PC-9 (cell line): ENCODE measurements at regions not wholly inside any gene's neighbourhood (a gene's known extent, or its start where the extent isn't known, plus 50 kb on each side); places are given as distances from the start of the nearest gene placed in this dataset.

Source experiments
- BruUV-seq: library from RNA; stranded (reverse); fragments of 400-500 nt; replicated peaks from 2 replicates; lab custom pipeline; 2021; lab: Mats Ljungman, UMichigan
- CTCF ChIA-PET: fragments of 300-600 bp; sonication (Branson Sonifier 250); formaldehyde crosslinking; loops from one replicate; lab custom pipeline; 2022; ENCODE audit warnings: antibody characterized with exemption; lab: Charles Lee
- POLR2A ChIA-PET: fragments of 300-600 bp; sonication (Branson Sonifier 250); formaldehyde crosslinking; loops from one replicate; lab custom pipeline; 2022; ENCODE audit warnings: antibody characterized with exemption; ENCODE audit not compliant: unreplicated experiment; lab: Charles Lee
- DNase-seq, 2 experiments: peaks; one replicate each; pipeline versions ENCODE4 v3.0.0 to v3.0.0-alpha.2; 2015 to 2022; ENCODE audit warnings: mixed read lengths in 1 of 2
- H2AFZ ChIP-seq: fragments of 200-600 bp; sonication (generic); 2 replicates; pipeline ENCODE4 v1.8.1; 2017; ENCODE audit warnings: antibody characterized with exemption
- H3F3A ChIP-seq: fragments of 200-600 bp; sonication (generic); 2 replicates; pipeline ENCODE4 v1.8.1; 2017; ENCODE audit warnings: antibody characterized with exemption, mild to moderate bottlenecking, low read depth; ENCODE audit not compliant: insufficient read depth
- H3K27ac ChIP-seq: fragments of 200-600 bp; sonication (generic); 2 replicates; pipeline ENCODE4 v1.6.1; 2016; ENCODE audit warnings: mixed run types
- H3K27me3 ChIP-seq: fragments of 200-600 bp; sonication (generic); 2 replicates; pipeline ENCODE4 v1.6.1; 2016; ENCODE audit warnings: low read depth, mixed run types; ENCODE audit not compliant: insufficient read depth
- H3K36me3 ChIP-seq: fragments of 200-600 bp; sonication (generic); 2 replicates; pipeline ENCODE4 v1.6.1; 2016; ENCODE audit warnings: low read depth, mixed run types
- H3K4me1 ChIP-seq: fragments of 200-600 bp; sonication (generic); replicated peaks from 2 replicates; pipeline ENCODE4 v1.6.1; 2016; ENCODE audit warnings: mixed run types; ENCODE audit not compliant: insufficient read depth
- H3K4me2 ChIP-seq: fragments of 200-600 bp; sonication (generic); 2 replicates; pipeline ENCODE4 v1.6.1; 2017; ENCODE audit warnings: mixed run types
- H3K4me3 ChIP-seq: fragments of 200-600 bp; sonication (generic); 2 replicates; pipeline ENCODE4 v1.6.1; 2016; ENCODE audit warnings: mixed run types
- H3K79me2 ChIP-seq: fragments of 200-600 bp; sonication (generic); 2 replicates; pipeline ENCODE4 v1.6.1; 2017; ENCODE audit warnings: low read depth, mixed run types
- H3K9me2 ChIP-seq: fragments of 200-600 bp; sonication (generic); 2 replicates; pipeline ENCODE4 v1.8.1; 2017; ENCODE audit warnings: mild to moderate bottlenecking; ENCODE audit not compliant: insufficient read depth
- H3K9me3 ChIP-seq: fragments of 200-600 bp; sonication (generic); 2 replicates; pipeline ENCODE4 v1.8.1; 2016; ENCODE audit warnings: low read depth; ENCODE audit not compliant: insufficient read depth
- H4K20me1 ChIP-seq: fragments of 200-600 bp; sonication (generic); 2 replicates; pipeline ENCODE4 v1.8.1; 2017; ENCODE audit not compliant: insufficient read depth
- EZH2 ChIP-seq: fragments of 200-600 bp; sonication (generic); IDR thresholded peaks from 2 replicates; pipeline ENCODE4 v1.8.0; 2017; ENCODE audit warnings: antibody characterized with exemption, low read depth
- intact Hi-C: fragments of 100-400 bp; cut with micrococcal nuclease; formaldehyde crosslinking; loops from one replicate; pipeline ENCODE4 v1.10.0; 2022; ENCODE audit not compliant: unreplicated experiment
- TF ChIP-seq, protein P1 (sequence below): fragments of 200-600 bp; sonication (generic); conservative IDR thresholded peaks from 2 replicates; pipeline ENCODE4 v1.6.1; 2017; ENCODE audit warnings: mixed run types, antibody characterized with exemption, mild to moderate bottlenecking, moderate library complexity

- H3K79me2 ChIP-seq: no peaks in the 10 kb centered on the region
- no peak for DNase-seq
- TF ChIP-seq, protein P1, sequence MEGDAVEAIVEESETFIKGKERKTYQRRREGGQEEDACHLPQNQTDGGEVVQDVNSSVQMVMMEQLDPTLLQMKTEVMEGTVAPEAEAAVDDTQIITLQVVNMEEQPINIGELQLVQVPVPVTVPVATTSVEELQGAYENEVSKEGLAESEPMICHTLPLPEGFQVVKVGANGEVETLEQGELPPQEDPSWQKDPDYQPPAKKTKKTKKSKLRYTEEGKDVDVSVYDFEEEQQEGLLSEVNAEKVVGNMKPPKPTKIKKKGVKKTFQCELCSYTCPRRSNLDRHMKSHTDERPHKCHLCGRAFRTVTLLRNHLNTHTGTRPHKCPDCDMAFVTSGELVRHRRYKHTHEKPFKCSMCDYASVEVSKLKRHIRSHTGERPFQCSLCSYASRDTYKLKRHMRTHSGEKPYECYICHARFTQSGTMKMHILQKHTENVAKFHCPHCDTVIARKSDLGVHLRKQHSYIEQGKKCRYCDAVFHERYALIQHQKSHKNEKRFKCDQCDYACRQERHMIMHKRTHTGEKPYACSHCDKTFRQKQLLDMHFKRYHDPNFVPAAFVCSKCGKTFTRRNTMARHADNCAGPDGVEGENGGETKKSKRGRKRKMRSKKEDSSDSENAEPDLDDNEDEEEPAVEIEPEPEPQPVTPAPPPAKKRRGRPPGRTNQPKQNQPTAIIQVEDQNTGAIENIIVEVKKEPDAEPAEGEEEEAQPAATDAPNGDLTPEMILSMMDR: no peak
- no peak for TF ChIP-seq EZH2
- H3K27ac ChIP-seq: no peak overlapping the region
- no peaks in the 10 kb centered on the region for H4K20me1 ChIP-seq
- no peaks in the 10 kb centered on the region for H3F3A ChIP-seq
- H3K4me1 ChIP-seq: no peaks in the 10 kb centered on the region
- H3K9me3 ChIP-seq: no peaks in the 10 kb centered on the region
- no TSS peak for BruUV-seq
- intact Hi-C loops: no loop called here
- no peak overlapping the region for H3K4me3 ChIP-seq
- POLR2A ChIA-PET: no interaction called here
- no peaks in the 10 kb centered on the region for H3K9me2 ChIP-seq
- no peak overlapping the region for H3K4me2 ChIP-seq
- H3K27me3 ChIP-seq: no peaks in the 10 kb centered on the region
- CTCF ChIA-PET: no interaction called here
- H3K36me3 ChIP-seq: no peaks in the 10 kb centered on the region
- no peak overlapping the region for H2AFZ ChIP-seq
Observed at GRCh38 chr1:214719207-214719606, 116.2 kb downstream of the CENPF start.

DNA sequence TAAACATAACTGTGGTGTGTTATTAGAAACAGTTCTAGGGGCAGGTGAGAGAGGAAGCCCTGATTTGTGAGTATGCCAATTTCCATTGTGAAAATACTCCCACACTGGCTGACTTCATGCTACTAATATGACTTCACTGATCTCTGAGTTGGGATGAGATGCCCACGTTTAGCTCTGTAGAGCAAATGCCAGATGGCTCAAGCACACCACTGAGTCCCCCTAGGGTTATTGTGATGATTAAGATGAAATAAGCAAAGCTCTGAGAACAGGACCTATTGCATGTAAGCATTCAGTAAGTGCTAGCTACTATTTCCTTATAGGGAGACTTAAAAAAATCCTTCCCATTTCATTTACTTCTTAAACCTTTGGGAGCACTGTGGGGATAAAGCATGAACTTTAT is 117.6 kb downstream of the CENPF start:
- TF ChIP-seq EZH2: no peak
- TF ChIP-seq, protein P1: no peak
- Histone ChIP-seq H3K9me2 (no peaks in the 10 kb centered on the region), H3K79me2 (no peaks in the 10 kb centered on the region), H3K27ac (no peak overlapping the region), H3K36me3 (no peaks in the 10 kb centered on the region), H3K4me1 (no peaks in the 10 kb centered on the region), H3K27me3 (no peaks in the 10 kb centered on the region), H3F3A (no peaks in the 10 kb centered on the region), H2AFZ (no peak overlapping the region), H3K9me3 (no peaks in the 10 kb centered on the region), H3K4me3 (no peak overlapping the region), H4K20me1 (no peaks in the 10 kb centered on the region), H3K4me2 (no peak overlapping the region)
- intact Hi-C loops: no loop called here
- no peak for DNase-seq
- POLR2A ChIA-PET: no interaction called here
- CTCF ChIA-PET: no interaction called here
- no TSS peak for BruUV-seq

DNA sequence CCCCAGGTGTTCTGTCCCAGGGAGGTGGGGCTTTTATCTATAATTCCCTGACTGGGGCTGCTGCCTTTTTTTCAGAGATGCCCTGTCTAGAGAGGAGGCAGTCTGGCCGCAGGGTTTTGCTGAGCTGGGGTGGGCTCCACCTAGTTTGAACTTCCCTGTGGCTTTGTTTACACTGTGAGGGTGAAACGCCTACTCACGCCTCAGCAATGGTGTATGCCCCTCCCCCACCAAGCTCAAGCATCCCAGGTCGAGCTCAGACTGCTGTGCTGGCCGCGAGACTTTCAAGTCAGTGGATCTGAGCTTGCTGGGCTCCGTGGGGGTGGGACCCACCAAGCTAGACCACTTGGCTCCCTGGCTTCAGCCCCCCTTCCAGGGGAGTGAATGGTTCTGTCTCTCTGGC is 124.3 kb downstream of the CENPF start:
- BruUV-seq: no TSS peak
- no peak overlapping the region for H2AFZ ChIP-seq
- no peak overlapping the region for H3K27ac ChIP-seq
- H3K4me2 ChIP-seq: peak overlapping the region; percentile 12; the same call in 1 of the 2 replicates
- peak in 1 of 2 experiments; percentile 39 for DNase-seq
- CTCF ChIA-PET: no interaction called here
- H3K4me1 ChIP-seq: no peaks in the 10 kb centered on the region; the same call in 1 of the 2 replicates
- H3K36me3 ChIP-seq: no peaks in the 10 kb centered on the region
- H3K27me3 ChIP-seq: no peaks in the 10 kb centered on the region
- no peak for TF ChIP-seq EZH2
- TF ChIP-seq, protein P1: no peak
- no peaks in the 10 kb centered on the region for H3F3A ChIP-seq
- intact Hi-C loops: no loop called here
- H3K4me3 ChIP-seq: no peak overlapping the region
- no peaks in the 10 kb centered on the region for H3K9me3 ChIP-seq
- no peaks in the 10 kb centered on the region for H3K9me2 ChIP-seq
- no peaks in the 10 kb centered on the region for H4K20me1 ChIP-seq
- POLR2A ChIA-PET: no interaction called here
- no peaks in the 10 kb centered on the region for H3K79me2 ChIP-seq
